PC-9 (cell line): ENCODE measurements at regions not wholly inside any gene's neighbourhood (a gene's known extent, or its start where the extent isn't known, plus 50 kb on each side); places are given as distances from the start of the nearest gene placed in this dataset.

Source experiments
- EZH2 ChIP-seq: fragments of 200-600 bp; sonication (generic); IDR thresholded peaks from 2 replicates; pipeline ENCODE4 v1.8.0; 2017; ENCODE audit warnings: antibody characterized with exemption, low read depth
- TF ChIP-seq, protein P1 (sequence below): fragments of 200-600 bp; sonication (generic); conservative IDR thresholded peaks from 2 replicates; pipeline ENCODE4 v1.6.1; 2017; ENCODE audit warnings: mixed run types, antibody characterized with exemption, mild to moderate bottlenecking, moderate library complexity

DNA sequence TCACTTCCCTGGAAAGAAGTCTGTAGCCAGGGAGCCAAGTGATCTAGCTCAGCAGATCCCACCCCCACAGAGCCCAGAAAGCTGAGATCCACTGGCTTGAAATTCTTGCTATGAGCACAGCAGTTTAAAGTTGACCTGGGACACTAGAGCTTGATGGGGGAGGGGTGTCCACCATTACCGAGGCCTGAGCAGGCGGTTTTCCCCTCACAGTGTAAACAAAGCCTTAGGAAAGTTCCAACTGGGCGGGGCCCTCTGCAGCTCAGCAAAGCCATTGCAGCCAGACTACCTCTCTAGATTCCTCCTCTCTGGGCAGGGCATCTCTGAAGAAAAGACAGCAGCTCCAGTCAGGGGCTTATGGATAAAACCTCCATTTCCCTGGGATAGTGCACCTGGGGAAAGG is 887.2 kb upstream of the LRATD1 start:
- TF ChIP-seq, protein P1, sequence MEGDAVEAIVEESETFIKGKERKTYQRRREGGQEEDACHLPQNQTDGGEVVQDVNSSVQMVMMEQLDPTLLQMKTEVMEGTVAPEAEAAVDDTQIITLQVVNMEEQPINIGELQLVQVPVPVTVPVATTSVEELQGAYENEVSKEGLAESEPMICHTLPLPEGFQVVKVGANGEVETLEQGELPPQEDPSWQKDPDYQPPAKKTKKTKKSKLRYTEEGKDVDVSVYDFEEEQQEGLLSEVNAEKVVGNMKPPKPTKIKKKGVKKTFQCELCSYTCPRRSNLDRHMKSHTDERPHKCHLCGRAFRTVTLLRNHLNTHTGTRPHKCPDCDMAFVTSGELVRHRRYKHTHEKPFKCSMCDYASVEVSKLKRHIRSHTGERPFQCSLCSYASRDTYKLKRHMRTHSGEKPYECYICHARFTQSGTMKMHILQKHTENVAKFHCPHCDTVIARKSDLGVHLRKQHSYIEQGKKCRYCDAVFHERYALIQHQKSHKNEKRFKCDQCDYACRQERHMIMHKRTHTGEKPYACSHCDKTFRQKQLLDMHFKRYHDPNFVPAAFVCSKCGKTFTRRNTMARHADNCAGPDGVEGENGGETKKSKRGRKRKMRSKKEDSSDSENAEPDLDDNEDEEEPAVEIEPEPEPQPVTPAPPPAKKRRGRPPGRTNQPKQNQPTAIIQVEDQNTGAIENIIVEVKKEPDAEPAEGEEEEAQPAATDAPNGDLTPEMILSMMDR, result no peak
- no peak for TF ChIP-seq EZH2
